CD4-positive, alpha-beta T cell treated with Interleukin-4 for 1 hour (primary cell): ENCODE measurements at regions not wholly inside any gene's neighbourhood (a gene's known extent, or its start where the extent isn't known, plus 50 kb on each side); places are given as distances from the start of the nearest gene placed in this dataset.
A peak's percentile ranks its signal among the peaks of the same experiment; 100 is the strongest.

Source experiments
- DNase-seq, 2 donors: peaks; one replicate each; pipeline ENCODE4 v3.0.0-alpha.2; 2020 to 2022

- no peak for DNase-seq
Measured at GRCh38 chr17:79304884-79305283, 230.3 kb downstream of the ENGASE start.

- DNase-seq = no peak
Measured at GRCh38 chr17:79303641-79304205, 229.1 kb downstream of the ENGASE start.

- no peak for DNase-seq
Measured at GRCh38 chr17:79301469-79301868, 226.8 kb downstream of the ENGASE start.

GRCh38 chr17:79299349-79299748, 224.7 kb downstream of the ENGASE start:
- DNase-seq = no peak

GRCh38 chr17:79298799-79299198, 224.2 kb downstream of the ENGASE start:
- DNase-seq = no peak

GRCh38 chr17:79296243-79296642, 221.6 kb downstream of the ENGASE start:
- no peak for DNase-seq

- no peak for DNase-seq
Measured at GRCh38 chr17:79295307-79295706, 220.7 kb downstream of the ENGASE start.

GRCh38 chr17:79294459-79295071, 219.9 kb downstream of the ENGASE start:
- peak; percentile 12 to 14 for DNase-seq

GRCh38 chr17:79292501-79292900, 217.9 kb downstream of the ENGASE start:
- DNase-seq = no peak

GRCh38 chr17:79291391-79291790, 216.8 kb downstream of the ENGASE start:
- no peak for DNase-seq

GRCh38 chr17:79290726-79291125, 216.1 kb downstream of the ENGASE start:
- no peak for DNase-seq

- no peak for DNase-seq
Measured at GRCh38 chr17:79288950-79289349, 214.3 kb downstream of the ENGASE start.

- no peak for DNase-seq
Measured at GRCh38 chr17:79286440-79286839, 211.8 kb downstream of the ENGASE start.

- no peak for DNase-seq
Measured at GRCh38 chr17:79285973-79286372, 211.3 kb downstream of the ENGASE start.

GRCh38 chr17:79282294-79282693, 207.7 kb downstream of the ENGASE start:
- no peak for DNase-seq

GRCh38 chr17:79281803-79282202, 207.2 kb downstream of the ENGASE start:
- DNase-seq = no peak

GRCh38 chr17:79280866-79281572, 206.4 kb downstream of the ENGASE start:
- no peak for DNase-seq

GRCh38 chr17:79280010-79280409, 205.4 kb downstream of the ENGASE start:
- DNase-seq = no peak

GRCh38 chr17:79279320-79279719, 204.7 kb downstream of the ENGASE start:
- no peak for DNase-seq

GRCh38 chr17:79276821-79277220, 202.2 kb downstream of the ENGASE start:
- no peak for DNase-seq

GRCh38 chr17:79273660-79274059, 199.0 kb downstream of the ENGASE start:
- no peak for DNase-seq

GRCh38 chr17:79272666-79273219, 198.1 kb downstream of the ENGASE start:
- DNase-seq = no peak

GRCh38 chr17:79272220-79272619, 197.6 kb downstream of the ENGASE start:
- DNase-seq = no peak

- DNase-seq = no peak
Measured at GRCh38 chr17:79269620-79270019, 195.0 kb downstream of the ENGASE start.
